GM23338 (cell line): ENCODE measurements at regions not wholly inside any gene's neighbourhood (a gene's known extent, or its start where the extent isn't known, plus 50 kb on each side); places are given as distances from the start of the nearest gene placed in this dataset.

Source experiments
- ETS1 ChIP-seq: IDR thresholded peaks from 2 replicates; pipeline ENCODE4 v1.6.1; 2016; ENCODE audit warnings: antibody characterized with exemption
- EZH2 ChIP-seq: fragments of 200-600 bp; sonication (generic); IDR thresholded peaks from one replicate; pipeline ENCODE4 v1.8.0; 2017; ENCODE audit warnings: antibody characterized with exemption, mild to moderate bottlenecking, low read depth; ENCODE audit not compliant: unreplicated experiment
- EZH2phosphoT487 ChIP-seq: fragments of 200-600 bp; sonication (generic); IDR thresholded peaks from one replicate; pipeline ENCODE4 v1.8.1; 2018; ENCODE audit warnings: antibody characterized with exemption; ENCODE audit not compliant: unreplicated experiment
- POLR2AphosphoS5 ChIP-seq: IDR thresholded peaks from 2 replicates; pipeline ENCODE4 v1.6.1; 2016; ENCODE audit warnings: antibody characterized with exemption, low read depth
- TF ChIP-seq, protein P1 (sequence below), 2 experiments: fragments of 200-600 bp in 1 of 2; sonication (generic) in 1 of 2; conservative IDR thresholded peaks; 2 replicates each; pipeline versions ENCODE4 v1.5.1 to v1.6.1; 2016 to 2017; ENCODE audit warnings: antibody characterized with exemption in 2 of 2, low read depth in 2 of 2, mild to moderate bottlenecking in 2 of 2, moderate library complexity in 1 of 2

- TF ChIP-seq, protein P1, sequence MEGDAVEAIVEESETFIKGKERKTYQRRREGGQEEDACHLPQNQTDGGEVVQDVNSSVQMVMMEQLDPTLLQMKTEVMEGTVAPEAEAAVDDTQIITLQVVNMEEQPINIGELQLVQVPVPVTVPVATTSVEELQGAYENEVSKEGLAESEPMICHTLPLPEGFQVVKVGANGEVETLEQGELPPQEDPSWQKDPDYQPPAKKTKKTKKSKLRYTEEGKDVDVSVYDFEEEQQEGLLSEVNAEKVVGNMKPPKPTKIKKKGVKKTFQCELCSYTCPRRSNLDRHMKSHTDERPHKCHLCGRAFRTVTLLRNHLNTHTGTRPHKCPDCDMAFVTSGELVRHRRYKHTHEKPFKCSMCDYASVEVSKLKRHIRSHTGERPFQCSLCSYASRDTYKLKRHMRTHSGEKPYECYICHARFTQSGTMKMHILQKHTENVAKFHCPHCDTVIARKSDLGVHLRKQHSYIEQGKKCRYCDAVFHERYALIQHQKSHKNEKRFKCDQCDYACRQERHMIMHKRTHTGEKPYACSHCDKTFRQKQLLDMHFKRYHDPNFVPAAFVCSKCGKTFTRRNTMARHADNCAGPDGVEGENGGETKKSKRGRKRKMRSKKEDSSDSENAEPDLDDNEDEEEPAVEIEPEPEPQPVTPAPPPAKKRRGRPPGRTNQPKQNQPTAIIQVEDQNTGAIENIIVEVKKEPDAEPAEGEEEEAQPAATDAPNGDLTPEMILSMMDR (conservative IDR thresholded peaks at IDR 0.05; ENCODE audit: low read depth in 2 of 2): no peak
- TF ChIP-seq POLR2AphosphoS5 (no peak), ETS1 (no peak), EZH2phosphoT487 (no peak), EZH2 (no peak)
Observed at GRCh38 chr13:86098511-86098910, 299.3 kb upstream of the SLITRK6 start.
